Fibroblast of the aortic adventitia (primary cell): ENCODE measurements at regions not wholly inside any gene's neighbourhood (a gene's known extent, or its start where the extent isn't known, plus 50 kb on each side); places are given as distances from the start of the nearest gene placed in this dataset.
A peak's percentile ranks its signal among the peaks of the same experiment; 100 is the strongest.

Source experiments
- DNase-seq: peaks from one replicate; pipeline ENCODE4 v3.0.0-alpha.2; 2010; ENCODE audit warnings: low read depth
- H3K4me3 ChIP-seq: 2 replicates; pipeline ENCODE4 v1.5.1; 2011; ENCODE audit warnings: low read depth, mild to moderate bottlenecking, control low read depth, low read length, moderate library complexity
- CTCF ChIP-seq: IDR thresholded peaks from 2 replicates; pipeline ENCODE4 v1.5.1; 2011; ENCODE audit warnings: mild to moderate bottlenecking, low read length, control low read depth, inconsistent platforms; ENCODE audit not compliant: insufficient read depth

GRCh38 chr6:77353129-77353528 is 110.2 kb downstream of the HTR1B start:
- DNase-seq: no peak
- TF ChIP-seq CTCF: no peak
- no peak overlapping the region for H3K4me3 ChIP-seq

GRCh38 chr6:77341058-77341986 is 122.0 kb downstream of the HTR1B start:
- no peak overlapping the region for H3K4me3 ChIP-seq
- DNase-seq: peak; percentile 32
- TF ChIP-seq CTCF: no peak

- no peak for TF ChIP-seq CTCF
- no peak for DNase-seq
- H3K4me3 ChIP-seq: no peak overlapping the region
Measured at GRCh38 chr6:77340331-77340730, 123.0 kb downstream of the HTR1B start.

- no peak for DNase-seq
- TF ChIP-seq CTCF: no peak
- H3K4me3 ChIP-seq: no peak overlapping the region
Measured at GRCh38 chr6:77339926-77340325, 123.4 kb downstream of the HTR1B start.

- H3K4me3 ChIP-seq: no peak overlapping the region
- TF ChIP-seq CTCF: no peak
- DNase-seq: no peak
Measured at GRCh38 chr6:77337392-77337791, 125.9 kb downstream of the HTR1B start.

- H3K4me3 ChIP-seq: no peak overlapping the region
- DNase-seq: no peak
- TF ChIP-seq CTCF: no peak
Measured at GRCh38 chr6:77334093-77334492, 129.2 kb downstream of the HTR1B start.
